Common myeloid progenitor, CD34-positive (primary cell): ENCODE measurements at regions not wholly inside any gene's neighbourhood (a gene's known extent, or its start where the extent isn't known, plus 50 kb on each side); places are given as distances from the start of the nearest gene placed in this dataset.
"Not testable (repeated sequence)": the region's sequence is repeated elsewhere in the genome, so short reads cannot be mapped to it uniquely, and the experiment has no call there.

Source experiments
- CTCF ChIA-PET: fragments of 350-600 bp; sonication (Branson Sonifier 250); formaldehyde crosslinking; loops from one replicate; lab custom pipeline; 2021; ENCODE audit warnings: antibody characterized with exemption; lab: Charles Lee
- POLR2A ChIA-PET: fragments of 350-600 bp; sonication (Branson Sonifier 250); formaldehyde crosslinking; loops from one replicate; lab custom pipeline; 2021; ENCODE audit warnings: antibody characterized with exemption; lab: Charles Lee
- DNase-seq, 3 donors: peaks; one replicate each; pipeline versions ENCODE4 v3.0.0 to v3.0.0-alpha.2; 2013
- H3K27ac ChIP-seq, 2 experiments: 1 replicate in 1 of 2; 2 replicates in 1 of 2; pipeline ENCODE4 v1.7.0; 2013; ENCODE audit warnings: inconsistent platforms in 2 of 2, low read length in 2 of 2, mild to moderate bottlenecking in 2 of 2, low read depth in 1 of 2, moderate library complexity in 1 of 2; ENCODE audit not compliant: severe bottlenecking in 2 of 2, insufficient read depth in 1 of 2, poor library complexity in 1 of 2
- H3K27me3 ChIP-seq, 5 experiments: replicated peaks in 2 of 5; 1 replicate in 3 of 5; 2 replicates in 2 of 5; pipeline versions ENCODE4 v1.6.1 to v1.7.0; 2013; ENCODE audit warnings: low read length in 4 of 5, mild to moderate bottlenecking in 2 of 5, moderate library complexity in 2 of 5, inconsistent platforms in 1 of 5; ENCODE audit not compliant: insufficient read depth in 5 of 5, control insufficient read depth in 4 of 5
- H3K36me3 ChIP-seq, 4 experiments: 1 replicate in 2 of 4; 2 replicates in 2 of 4; pipeline versions ENCODE4 v1.6.1 to v1.7.0; 2013; ENCODE audit warnings: low read length in 3 of 4, control low read depth in 1 of 4, mild to moderate bottlenecking in 1 of 4; ENCODE audit not compliant: control insufficient read depth in 4 of 4, insufficient read depth in 4 of 4
- H3K4me1 ChIP-seq, 4 experiments: 1 replicate in 3 of 4; 2 replicates in 1 of 4; pipeline versions ENCODE4 v1.6.1 to v1.7.1; 2013; ENCODE audit warnings: low read length in 3 of 4, mild to moderate bottlenecking in 3 of 4, control low read depth in 1 of 4, inconsistent platforms in 1 of 4, moderate library complexity in 1 of 4; ENCODE audit not compliant: control insufficient read depth in 4 of 4, insufficient read depth in 4 of 4; ENCODE audit errors: control extremely low read depth in 1 of 4
- H3K4me3 ChIP-seq, 7 experiments: 1 replicate in 4 of 7; 2 replicates in 3 of 7; pipeline versions ENCODE4 v1.5.1 to v1.7.0; 2013; ENCODE audit warnings: mild to moderate bottlenecking in 7 of 7, low read length in 6 of 7, moderate library complexity in 6 of 7, inconsistent platforms in 2 of 7, low read depth in 2 of 7, control low read depth in 1 of 7; ENCODE audit not compliant: insufficient read depth in 4 of 7, control insufficient read depth in 1 of 7; ENCODE audit errors: extremely low read depth in 1 of 7
- H3K9me3 ChIP-seq, 5 experiments: 1 replicate in 4 of 5; 2 replicates in 1 of 5; pipeline versions ENCODE4 v1.6.1 to v1.7.1; 2013; ENCODE audit warnings: low read length in 4 of 5, mild to moderate bottlenecking in 2 of 5, inconsistent platforms in 1 of 5, low read depth in 1 of 5, moderate library complexity in 1 of 5; ENCODE audit not compliant: control insufficient read depth in 4 of 5, insufficient read depth in 2 of 5; ENCODE audit errors: control extremely low read depth in 1 of 5
- WGBS: methylation state at CpG from one replicate; pipeline ENCODE4 v1.1.5; 2013; ENCODE audit not compliant: insufficient coverage; 5-methylcytosine and 5-hydroxymethylcytosine counted together

- ChIA-PET POLR2A (no interaction called here), CTCF (no interaction called here)
- Histone ChIP-seq H3K27ac (no peak overlapping the region), H3K4me3 (no peak overlapping the region), H3K27me3 (no peaks in the 10 kb centered on the region), H3K9me3 (no peaks in the 10 kb centered on the region), H3K4me1 (no peaks in the 10 kb centered on the region), H3K36me3 (no peaks in the 10 kb centered on the region)
- peak in 1 of 3 donors; percentile 1 for DNase-seq
These were observed 156.5 kb upstream of the SOX6 start for GRCh38 chr11:16512899-16513241.

GRCh38 chr11:16512198-16512898 lies 156.0 kb upstream of the SOX6 start:
- Histone ChIP-seq H3K36me3 (no peaks in the 10 kb centered on the region), H3K27ac (no peak overlapping the region), H3K4me3 (no peak overlapping the region), H3K9me3 (no peaks in the 10 kb centered on the region), H3K4me1 (no peaks in the 10 kb centered on the region), H3K27me3 (no peaks in the 10 kb centered on the region)
- POLR2A ChIA-PET, result no interaction called here
- CTCF ChIA-PET, result no interaction called here
- no peak for DNase-seq
- WGBS, result no CpG with 5 or more reads among the region's 2 CpGs

GRCh38 chr11:16511116-16512114 lies 155.1 kb upstream of the SOX6 start:
- no peaks in the 10 kb centered on the region for H3K27me3 ChIP-seq
- CTCF ChIA-PET, result no interaction called here
- no peak overlapping the region for H3K27ac ChIP-seq
- H3K36me3 ChIP-seq, result no peaks in the 10 kb centered on the region
- no peak overlapping the region for H3K4me3 ChIP-seq
- 89% methylated on average over 1 of the region's 2 CpGs for WGBS
- DNase-seq, result no peak
- peaks cover 0 to 2% (median 0%) of the 10 kb centered on the region in 5 experiments for H3K9me3 ChIP-seq
- H3K4me1 ChIP-seq, result no peaks in the 10 kb centered on the region
- POLR2A ChIA-PET, result no interaction called here

- CTCF ChIA-PET, result no interaction called here
- Histone ChIP-seq H3K27me3 (no peaks in the 10 kb centered on the region), H3K9me3 (peaks cover 0 to 9% (median 0%) of the 10 kb centered on the region in 5 experiments), H3K4me3 (peak overlapping the region in 1 of 7 experiments; percentile 13), H3K27ac (no peak overlapping the region), H3K4me1 (no peaks in the 10 kb centered on the region), H3K36me3 (no peaks in the 10 kb centered on the region)
- POLR2A ChIA-PET, result no interaction called here
- WGBS, result no CpG with 5 or more reads among the region's 1 CpG
- no peak for DNase-seq
These were observed 149.1 kb upstream of the SOX6 start for GRCh38 chr11:16505481-16505880.

- H3K9me3 ChIP-seq, H3K4me1 ChIP-seq, H3K4me3 ChIP-seq, H3K36me3 ChIP-seq, H3K27me3 ChIP-seq, POLR2A ChIA-PET, H3K27ac ChIP-seq, DNase-seq: not testable (repeated sequence)
- CTCF ChIA-PET, result interaction anchor here (0.6 kb wide), 1 partner anchor 10 kb away, joined by 3 read pairs; no protein-coding TSS in a partner anchor
- 89% methylated on average over 1 of the region's 2 CpGs for WGBS
These were observed 147.5 kb upstream of the SOX6 start for GRCh38 chr11:16503891-16504290.

GRCh38 chr11:16494918-16495691 lies 138.8 kb upstream of the SOX6 start:
- H3K27me3 ChIP-seq, result no peaks in the 10 kb centered on the region
- ChIA-PET POLR2A (no interaction called here), CTCF (no interaction called here)
- H3K4me1 ChIP-seq, result no peaks in the 10 kb centered on the region
- no peak for DNase-seq
- H3K36me3 ChIP-seq, result no peaks in the 10 kb centered on the region
- no peak overlapping the region for H3K27ac ChIP-seq
- peaks cover 0 to 3% (median 2%) of the 10 kb centered on the region in 5 experiments for H3K9me3 ChIP-seq
- no peak overlapping the region for H3K4me3 ChIP-seq
